HEK293 (cell line): ENCODE measurements at regions not wholly inside any gene's neighbourhood (a gene's known extent, or its start where the extent isn't known, plus 50 kb on each side); places are given as distances from the start of the nearest gene placed in this dataset.

Experiments
- ZNF214 ChIP-seq: fragments of 450-650 bp; formaldehyde crosslinking; IDR thresholded peaks from 2 replicates; pipeline ENCODE4 v1.5.1; 2017; ENCODE audit warnings: missing biosample characterization, mild to moderate bottlenecking, missing genetic modification characterization, borderline replicate concordance
- ZNF366 ChIP-seq: fragments of 450-650 bp; formaldehyde crosslinking; conservative IDR thresholded peaks from 2 replicates; pipeline ENCODE4 v1.5.1; 2016; ENCODE audit warnings: missing biosample characterization, missing genetic modification characterization
- TF ChIP-seq, protein P1 (sequence below): fragments of 450-650 bp; formaldehyde crosslinking; IDR thresholded peaks from 2 replicates; pipeline ENCODE4 v1.5.1; 2016; ENCODE audit warnings: missing biosample characterization, missing genetic modification characterization
- TF ChIP-seq, protein P2 (sequence below): fragments of 450-650 bp; formaldehyde crosslinking; IDR thresholded peaks from 2 replicates; pipeline ENCODE4 v1.5.1; 2016; ENCODE audit warnings: missing biosample characterization, missing genetic modification characterization, low read depth

GRCh38 chr2:207324001-207324400 is 158.3 kb upstream of the KLF7 start:
- TF ChIP-seq, protein P1, sequence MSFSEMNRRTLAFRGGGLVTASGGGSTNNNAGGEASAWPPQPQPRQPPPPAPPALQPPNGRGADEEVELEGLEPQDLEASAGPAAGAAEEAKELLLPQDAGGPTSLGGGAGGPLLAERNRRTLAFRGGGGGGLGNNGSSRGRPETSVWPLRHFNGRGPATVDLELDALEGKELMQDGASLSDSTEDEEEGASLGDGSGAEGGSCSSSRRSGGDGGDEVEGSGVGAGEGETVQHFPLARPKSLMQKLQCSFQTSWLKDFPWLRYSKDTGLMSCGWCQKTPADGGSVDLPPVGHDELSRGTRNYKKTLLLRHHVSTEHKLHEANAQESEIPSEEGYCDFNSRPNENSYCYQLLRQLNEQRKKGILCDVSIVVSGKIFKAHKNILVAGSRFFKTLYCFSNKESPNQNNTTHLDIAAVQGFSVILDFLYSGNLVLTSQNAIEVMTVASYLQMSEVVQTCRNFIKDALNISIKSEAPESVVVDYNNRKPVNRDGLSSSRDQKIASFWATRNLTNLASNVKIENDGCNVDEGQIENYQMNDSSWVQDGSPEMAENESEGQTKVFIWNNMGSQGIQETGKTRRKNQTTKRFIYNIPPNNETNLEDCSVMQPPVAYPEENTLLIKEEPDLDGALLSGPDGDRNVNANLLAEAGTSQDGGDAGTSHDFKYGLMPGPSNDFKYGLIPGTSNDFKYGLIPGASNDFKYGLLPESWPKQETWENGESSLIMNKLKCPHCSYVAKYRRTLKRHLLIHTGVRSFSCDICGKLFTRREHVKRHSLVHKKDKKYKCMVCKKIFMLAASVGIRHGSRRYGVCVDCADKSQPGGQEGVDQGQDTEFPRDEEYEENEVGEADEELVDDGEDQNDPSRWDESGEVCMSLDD (tag by site-specific recombination), result no peak
- TF ChIP-seq ZNF214 (tag by site-specific recombination), result no peak
- no peak for TF ChIP-seq ZNF366 (tag by site-specific recombination)
- TF ChIP-seq, protein P2, sequence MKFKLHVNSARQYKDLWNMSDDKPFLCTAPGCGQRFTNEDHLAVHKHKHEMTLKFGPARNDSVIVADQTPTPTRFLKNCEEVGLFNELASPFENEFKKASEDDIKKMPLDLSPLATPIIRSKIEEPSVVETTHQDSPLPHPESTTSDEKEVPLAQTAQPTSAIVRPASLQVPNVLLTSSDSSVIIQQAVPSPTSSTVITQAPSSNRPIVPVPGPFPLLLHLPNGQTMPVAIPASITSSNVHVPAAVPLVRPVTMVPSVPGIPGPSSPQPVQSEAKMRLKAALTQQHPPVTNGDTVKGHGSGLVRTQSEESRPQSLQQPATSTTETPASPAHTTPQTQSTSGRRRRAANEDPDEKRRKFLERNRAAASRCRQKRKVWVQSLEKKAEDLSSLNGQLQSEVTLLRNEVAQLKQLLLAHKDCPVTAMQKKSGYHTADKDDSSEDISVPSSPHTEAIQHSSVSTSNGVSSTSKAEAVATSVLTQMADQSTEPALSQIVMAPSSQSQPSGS (tag by site-specific recombination), result no peak
